T47D (cell line): ENCODE measurements at regions not wholly inside any gene's neighbourhood (a gene's known extent, or its start where the extent isn't known, plus 50 kb on each side); places are given as distances from the start of the nearest gene placed in this dataset.

Experiments
- DNase-seq, 2 experiments: peaks; one replicate each; pipeline versions ENCODE4 v3.0.0 to v3.0.0-alpha.2; 2011 to 2012; ENCODE audit warnings: low read depth in 1 of 2, low spot score in 1 of 2
- JUND ChIP-seq: IDR thresholded peaks from 2 replicates; pipeline ENCODE4 v1.6.1; 2012; ENCODE audit warnings: low read depth
- in situ Hi-C: cut with HindIII; loops from 2 replicates; pipeline ENCODE4 v1.10.0; 2016; ENCODE audit warnings: low sequenced_read_pairs, low pct_unique_long_range_greater_than_20kb

DNA sequence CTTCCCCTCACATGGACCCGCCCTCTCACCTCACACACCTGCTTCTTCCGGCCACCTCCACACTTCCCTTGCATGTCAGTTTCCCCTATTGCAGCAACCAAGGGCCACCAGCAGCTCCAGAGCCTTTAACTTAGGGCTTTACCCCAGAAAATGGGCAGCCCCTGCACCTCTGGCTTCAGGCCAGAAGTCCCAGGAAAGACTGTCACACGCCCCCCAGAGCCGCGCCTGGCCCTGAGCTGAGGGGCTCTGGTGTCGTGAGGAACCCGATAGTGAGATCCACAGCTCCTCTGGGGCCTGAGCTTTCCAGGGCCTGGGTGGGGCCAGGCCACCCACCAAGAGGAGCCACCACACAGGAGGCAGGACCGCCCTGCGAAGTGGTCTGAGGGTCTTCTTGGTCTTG lies 182.4 kb downstream of the DLL1 start:
- TF ChIP-seq JUND: no peak
- in situ Hi-C loops: no loop called here
- DNase-seq: no peak

DNA sequence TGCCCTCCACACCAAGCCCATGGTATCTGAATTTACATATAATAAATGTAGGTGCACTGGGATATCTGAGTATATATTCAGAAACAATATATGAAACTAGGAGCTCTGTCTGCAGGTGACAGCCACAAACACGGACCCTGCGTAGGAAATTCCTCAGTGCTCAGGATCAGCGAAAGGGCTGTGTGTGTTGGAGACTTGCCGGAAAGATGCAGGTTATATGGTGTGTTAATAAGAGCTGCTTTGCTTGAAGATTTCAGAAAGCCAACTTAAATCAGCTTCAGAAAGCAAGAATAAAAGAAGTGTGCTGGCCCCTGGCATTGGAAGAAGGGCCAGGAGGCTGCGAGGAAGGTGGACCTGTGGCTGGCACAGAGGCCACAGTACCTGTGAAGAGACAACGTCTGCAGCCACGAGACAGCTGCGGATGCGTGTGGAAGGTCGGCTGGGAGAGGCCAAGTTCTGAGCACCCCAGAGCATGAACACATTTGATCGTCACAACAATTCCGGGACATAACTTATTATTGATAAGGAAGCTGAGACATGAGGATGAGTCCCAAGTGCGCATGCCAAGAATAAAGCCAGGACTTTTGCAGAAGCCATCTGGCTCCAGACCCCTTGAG lies 183.2 kb downstream of the DLL1 start:
- in situ Hi-C loops: no loop called here
- TF ChIP-seq JUND: no peak
- DNase-seq: no peak

DNA sequence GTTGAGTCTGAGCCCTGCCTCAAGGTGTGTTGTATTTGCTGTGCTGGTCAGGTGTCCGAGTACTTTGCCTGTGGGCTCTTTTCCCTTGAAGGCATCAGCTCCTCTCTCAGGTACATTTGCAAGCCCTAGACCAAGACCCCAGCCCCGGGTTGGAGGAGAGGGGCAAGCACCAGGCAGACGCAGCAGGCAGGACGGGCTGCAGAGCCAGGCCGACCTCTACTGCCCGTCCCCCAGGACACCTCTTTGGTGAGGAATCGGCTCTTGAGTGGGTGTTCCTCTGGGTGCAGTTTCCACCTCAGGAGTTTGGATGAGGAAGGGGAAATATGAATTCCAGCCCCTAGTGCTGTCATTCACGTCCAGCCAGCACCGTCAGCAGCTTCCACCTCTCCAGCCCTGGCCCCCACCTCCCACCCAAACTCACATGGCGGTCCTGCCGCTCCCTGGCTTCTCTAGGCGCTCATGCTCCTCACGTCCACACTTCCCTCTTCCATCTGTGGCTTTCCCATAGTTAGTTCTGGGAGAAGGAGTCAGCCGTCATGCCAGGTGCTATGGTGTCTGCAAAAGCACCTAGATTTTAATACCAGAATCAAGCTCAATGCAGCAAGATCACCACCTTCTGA lies 183.9 kb downstream of the DLL1 start:
- no peak for TF ChIP-seq JUND
- in situ Hi-C loops: no loop called here
- no peak for DNase-seq

DNA sequence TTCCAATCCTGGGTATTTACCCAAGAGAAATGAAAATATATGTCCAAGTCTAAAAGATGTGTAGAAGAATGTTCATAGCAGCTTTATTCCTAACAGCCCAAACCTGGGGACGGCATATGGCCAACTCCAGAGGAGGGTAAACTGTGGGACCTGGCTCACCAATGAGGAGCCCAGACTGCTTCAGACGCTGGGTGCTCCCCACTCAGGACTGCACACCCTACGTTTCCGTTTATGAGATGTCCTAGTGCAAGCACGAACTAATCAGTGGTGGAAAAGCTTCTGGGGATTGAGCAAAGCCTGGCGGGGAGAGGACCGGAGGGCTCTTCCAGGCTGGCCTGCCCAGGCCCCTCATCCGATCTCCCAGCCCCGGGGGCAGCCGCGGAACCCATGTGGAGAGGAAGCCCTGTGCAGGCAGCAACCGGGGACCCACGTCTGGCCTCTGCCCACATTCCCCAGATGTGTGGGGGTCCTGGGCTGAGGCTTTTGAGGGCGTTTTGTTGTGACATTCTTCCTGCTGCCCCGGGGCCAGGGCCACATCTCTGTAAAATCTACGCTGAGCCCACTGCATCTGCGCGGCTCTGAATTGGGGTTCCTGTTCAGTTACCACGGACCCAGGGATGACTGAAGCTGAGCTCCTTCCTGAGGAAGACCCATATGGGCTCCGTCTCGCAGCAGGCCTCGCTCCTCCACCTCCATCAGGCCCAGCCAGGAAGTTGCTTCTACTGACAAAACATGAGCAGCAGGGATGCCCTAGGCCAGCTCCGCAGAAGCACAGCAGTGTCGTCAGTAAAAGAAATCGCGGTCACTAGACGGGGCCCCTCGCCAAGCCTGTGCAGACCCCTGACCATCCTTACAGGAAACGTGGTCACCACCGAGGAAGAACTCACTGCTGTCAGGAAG lies 188.0 kb downstream of the DLL1 start:
- TF ChIP-seq JUND: no peak
- in situ Hi-C loops: no loop called here
- no peak for DNase-seq

DNA sequence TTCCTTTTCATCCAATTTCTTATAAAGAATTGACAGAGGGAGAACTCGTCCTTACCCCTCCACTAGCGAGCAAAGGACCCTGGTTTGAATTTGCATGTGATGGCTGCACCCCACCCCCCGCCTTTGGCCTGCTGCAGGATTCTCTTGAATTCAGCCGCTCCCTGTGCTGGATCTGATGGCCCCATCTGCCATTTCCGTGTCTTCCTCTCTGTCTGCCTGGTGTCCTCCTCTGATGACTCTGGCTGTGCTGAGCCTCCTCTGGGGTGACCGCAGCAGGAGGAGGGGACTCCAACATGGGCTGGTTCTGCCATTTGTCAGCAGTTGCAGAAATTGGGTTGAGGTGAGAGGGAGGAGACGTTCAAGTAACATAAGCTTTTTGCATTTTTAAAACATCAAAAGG lies 188.8 kb downstream of the DLL1 start:
- DNase-seq: no peak
- TF ChIP-seq JUND: no peak
- in situ Hi-C loops: no loop called here

DNA sequence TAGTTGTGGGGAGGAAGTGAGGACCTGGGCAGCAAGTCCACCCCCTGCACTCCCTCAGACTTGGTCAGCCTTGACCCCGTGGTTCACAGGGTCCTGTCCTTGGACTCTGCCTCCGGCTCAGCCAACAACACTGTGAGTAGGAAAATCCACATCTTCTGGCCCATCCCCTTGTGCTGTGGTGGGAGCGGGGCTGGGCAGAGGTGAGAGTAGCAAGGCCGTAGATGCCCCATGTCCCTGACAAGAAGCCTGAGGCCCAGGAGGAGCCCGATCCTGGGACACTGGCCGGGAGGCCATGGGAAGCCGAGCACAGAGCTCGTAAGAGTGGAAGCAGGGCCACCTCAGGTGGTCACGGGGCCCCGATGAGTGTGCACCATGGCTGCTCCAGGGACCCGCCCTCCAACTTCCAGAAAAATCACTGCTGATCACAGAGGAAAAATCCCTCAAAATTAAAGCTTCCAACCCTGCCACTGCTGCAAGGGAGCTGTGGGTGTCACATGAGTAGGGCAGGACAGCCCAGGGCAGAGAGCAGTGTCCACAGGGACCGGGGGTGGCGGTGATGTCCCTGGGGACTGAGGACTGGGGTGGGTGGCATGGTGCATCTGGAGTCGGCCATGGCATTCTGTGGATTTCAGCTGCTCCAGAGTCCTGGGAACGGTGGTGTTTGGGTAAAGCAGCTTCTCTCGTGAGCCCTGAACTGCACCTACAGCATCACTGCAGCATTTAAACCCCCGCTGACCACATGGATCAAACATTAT lies 189.4 kb downstream of the DLL1 start:
- no peak for TF ChIP-seq JUND
- in situ Hi-C loops: no loop called here
- DNase-seq: no peak

DNA sequence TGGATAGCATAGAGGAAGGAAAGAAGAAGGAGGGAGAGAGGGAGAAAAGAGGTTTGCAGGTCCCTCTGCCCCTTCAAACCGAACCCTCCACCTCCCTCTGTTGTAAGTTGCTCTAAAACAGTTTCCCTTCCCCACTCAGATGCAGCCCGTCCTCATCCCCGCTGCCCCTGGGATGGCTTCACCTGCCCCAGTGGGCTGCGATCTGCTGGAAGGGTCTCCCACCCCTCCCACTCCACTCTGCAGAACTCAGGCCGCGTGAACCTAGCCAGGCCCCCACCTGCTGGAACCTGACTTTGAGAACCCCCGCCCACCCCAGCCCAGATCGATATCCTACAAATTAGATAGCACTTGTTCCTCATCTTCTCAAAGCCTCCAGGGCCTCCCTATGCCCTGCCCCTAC lies 190.8 kb downstream of the DLL1 start:
- in situ Hi-C loops: no loop called here
- no peak for DNase-seq
- TF ChIP-seq JUND: no peak

DNA sequence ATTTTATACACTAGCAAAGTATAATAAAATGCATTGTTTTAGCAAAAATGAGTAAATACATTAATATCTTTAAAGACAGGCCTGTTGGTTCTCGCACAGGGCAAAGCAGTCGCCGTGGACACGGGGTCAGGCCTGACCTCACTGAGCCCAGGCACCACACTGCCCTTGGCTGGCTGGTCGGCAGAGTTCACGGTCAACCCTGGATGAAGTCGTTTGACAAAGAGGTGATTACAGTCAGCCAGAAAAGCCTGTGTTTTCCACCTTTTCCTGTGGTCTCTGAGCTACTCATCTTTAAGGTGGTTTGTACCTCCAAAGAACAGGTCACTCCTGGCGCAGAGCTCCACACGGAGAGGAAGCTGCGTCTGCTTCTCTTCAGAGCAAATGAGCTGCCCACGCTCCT lies 191.5 kb downstream of the DLL1 start:
- TF ChIP-seq JUND: no peak
- no peak for DNase-seq
- in situ Hi-C loops: no loop called here

DNA sequence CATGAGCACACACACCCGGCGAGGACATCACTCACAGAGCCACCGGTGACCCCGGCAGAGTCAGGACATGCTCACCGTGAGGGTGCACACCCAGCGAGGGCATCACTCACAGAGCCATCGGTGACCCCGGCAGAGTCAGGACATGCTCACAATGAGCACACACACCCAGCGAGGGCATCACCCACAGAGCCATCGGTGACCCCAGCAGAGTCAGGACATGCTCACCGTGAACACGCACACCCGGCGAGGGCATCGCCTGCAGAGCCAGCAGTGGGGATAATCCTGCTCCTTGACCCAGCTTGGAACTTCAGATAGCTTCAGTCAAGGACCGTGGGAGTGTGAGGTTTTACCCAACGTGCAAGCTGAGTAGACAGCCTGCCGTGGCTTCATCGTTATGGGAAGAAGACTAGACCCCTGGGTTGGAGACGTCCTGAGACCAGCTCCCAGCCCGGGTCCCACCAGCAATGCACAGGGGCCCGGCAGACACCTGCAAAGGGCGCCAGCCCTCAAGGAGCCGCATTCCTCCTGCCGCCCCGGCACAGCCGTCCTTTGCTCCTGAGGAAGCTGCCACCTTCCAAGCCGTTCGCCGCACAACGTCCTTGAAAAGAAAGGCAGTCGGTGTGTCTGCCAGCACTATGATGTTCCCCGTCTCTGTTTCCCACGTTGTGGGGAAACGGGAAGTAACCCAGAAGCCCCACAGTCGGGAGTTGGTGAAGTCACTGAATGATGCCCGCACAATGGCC lies 192.3 kb downstream of the DLL1 start:
- in situ Hi-C loops: no loop called here
- no peak for DNase-seq
- no peak for TF ChIP-seq JUND

DNA sequence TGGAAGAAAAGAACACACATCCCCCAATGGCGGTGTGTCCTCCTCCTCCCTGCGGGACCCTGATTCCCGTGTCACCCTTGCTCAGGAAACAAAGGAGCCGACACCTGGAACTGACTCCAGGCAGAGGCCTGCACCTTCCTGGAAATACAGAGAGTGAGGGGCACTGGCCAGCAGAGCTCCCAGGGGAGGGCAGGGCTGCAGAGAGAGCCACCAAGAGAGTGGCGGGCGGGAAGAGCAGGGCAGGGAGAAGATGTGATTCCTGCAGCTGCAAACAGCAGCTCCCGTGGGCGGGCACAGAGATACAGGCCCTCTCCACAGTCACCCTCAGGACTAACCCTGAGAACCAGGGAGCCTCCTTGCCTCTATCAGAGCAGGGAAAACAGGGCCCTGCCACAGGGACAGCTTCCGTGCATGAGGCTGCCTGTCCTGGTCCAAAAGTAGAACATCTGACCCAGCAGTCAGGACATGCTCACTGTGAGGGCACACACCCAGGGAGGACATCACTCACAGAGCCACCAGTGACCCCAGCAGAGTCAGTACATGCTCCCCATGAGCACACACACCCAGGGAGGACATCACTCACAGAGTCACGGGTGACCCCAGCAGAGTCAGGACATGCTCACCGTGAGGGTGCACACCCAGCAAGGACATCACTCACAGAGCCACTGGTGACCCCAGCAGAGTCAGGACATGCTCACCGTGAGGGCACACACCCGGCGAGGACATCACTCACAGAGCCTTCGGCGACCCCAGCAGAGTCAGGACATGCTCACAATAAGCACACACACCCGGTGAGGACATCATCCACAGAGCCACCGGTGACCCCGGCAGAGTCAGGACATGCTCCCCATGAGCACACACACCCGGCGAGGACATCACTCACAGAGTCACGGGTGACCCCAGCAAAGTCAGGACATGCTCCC lies 193.1 kb downstream of the DLL1 start:
- in situ Hi-C loops: no loop called here
- TF ChIP-seq JUND: no peak
- no peak for DNase-seq

DNA sequence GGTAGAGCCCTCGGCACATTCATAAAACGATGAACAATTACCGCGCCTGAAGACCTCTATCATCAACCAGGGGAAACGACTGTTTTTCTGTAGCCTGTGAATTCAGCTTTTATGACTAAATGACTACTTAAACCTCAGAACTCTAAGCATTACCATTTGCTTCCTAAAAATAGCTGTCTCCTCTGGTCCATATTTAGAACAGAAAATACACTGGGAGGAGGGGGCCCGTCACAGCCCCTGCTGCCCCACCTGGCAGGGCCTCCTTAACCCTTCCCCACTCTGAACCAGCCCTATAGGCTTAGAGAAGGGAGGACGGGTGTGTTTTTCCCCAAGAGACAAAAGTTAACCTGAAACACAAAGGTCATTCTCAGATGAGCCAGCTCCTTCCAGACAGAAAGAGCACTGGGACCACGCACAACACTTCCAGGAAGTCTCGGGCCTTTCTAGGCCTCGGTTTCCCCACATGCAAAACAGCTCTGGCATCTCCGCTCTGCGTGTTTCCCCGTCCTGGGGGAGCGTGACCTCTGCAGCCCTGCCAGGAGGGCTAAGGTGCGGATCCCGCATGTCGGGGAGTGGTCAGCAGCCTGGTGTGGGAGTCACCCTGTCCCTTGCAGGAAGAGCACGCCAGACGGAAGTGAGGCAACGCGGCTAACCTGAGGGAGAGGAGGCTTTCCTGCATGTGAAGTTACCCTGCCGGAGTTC lies 193.9 kb downstream of the DLL1 start:
- no peak for TF ChIP-seq JUND
- in situ Hi-C loops: no loop called here
- DNase-seq: no peak
